Activated CD4-positive, alpha-beta memory T cell treated with anti-CD3 and anti-CD28 coated beads, Interleukin-2, amount 10 ng/mL, durations not matched to agents 7 days and 5 days (primary cell): ENCODE measurements at regions not wholly inside any gene's neighbourhood (a gene's known extent, or its start where the extent isn't known, plus 50 kb on each side); places are given as distances from the start of the nearest gene placed in this dataset.
"Not testable (repeated sequence)": the region's sequence is repeated elsewhere in the genome, so short reads cannot be mapped to it uniquely, and the experiment has no call there.

ENCODE experiments used
- CTCF ChIA-PET: fragments of 350-600 bp; sonication (Branson Sonifier 250); formaldehyde crosslinking; loops from one replicate; lab custom pipeline; 2021; ENCODE audit warnings: antibody characterized with exemption, inconsistent platforms; lab: Charles Lee
- POLR2A ChIA-PET: fragments of 350-600 bp; sonication (Branson Sonifier 250); formaldehyde crosslinking; loops from one replicate; lab custom pipeline; 2021; ENCODE audit warnings: antibody characterized with exemption; lab: Charles Lee
- DNase-seq: peaks from one replicate; pipeline ENCODE4 v3.0.0-alpha.2; 2020
- H3K27ac Mint-ChIP-seq: one replicate; pipeline ENCODE4 v1.8.0; 2021; ENCODE audit warnings: mild to moderate bottlenecking, mixed read lengths
- H3K27me3 Mint-ChIP-seq: one replicate; pipeline ENCODE4 v1.8.0; 2021; ENCODE audit warnings: mixed read lengths
- H3K36me3 Mint-ChIP-seq: one replicate; pipeline ENCODE4 v1.8.0; 2021; ENCODE audit warnings: low read depth, mixed read lengths
- H3K4me1 Mint-ChIP-seq: one replicate; pipeline ENCODE4 v1.8.0; 2021; ENCODE audit warnings: mixed read lengths
- H3K4me3 Mint-ChIP-seq: one replicate; pipeline ENCODE4 v1.8.0; 2021; ENCODE audit warnings: mild to moderate bottlenecking, mixed read lengths
- H3K9me3 Mint-ChIP-seq: one replicate; pipeline ENCODE4 v1.8.0; 2021; ENCODE audit warnings: mixed read lengths

GRCh38 chr4:23476515-23477090 lies 413.2 kb downstream of the PPARGC1A start:
- ChIA-PET POLR2A (no interaction called here), CTCF (no interaction called here)
- H3K27me3 Mint-ChIP-seq = no peaks in the 10 kb centered on the region
- H3K27ac Mint-ChIP-seq = no peak overlapping the region
- DNase-seq = no peak
- H3K36me3 Mint-ChIP-seq = no peaks in the 10 kb centered on the region
- H3K9me3 Mint-ChIP-seq = peaks cover 2% of the 10 kb centered on the region
- no peak overlapping the region for H3K4me3 Mint-ChIP-seq
- H3K4me1 Mint-ChIP-seq = no peaks in the 10 kb centered on the region

GRCh38 chr4:23463071-23463470 lies 426.8 kb downstream of the PPARGC1A start:
- no peaks in the 10 kb centered on the region for H3K36me3 Mint-ChIP-seq
- no peak overlapping the region for H3K27ac Mint-ChIP-seq
- H3K9me3 Mint-ChIP-seq = peaks cover 7% of the 10 kb centered on the region
- DNase-seq = no peak
- ChIA-PET POLR2A (no interaction called here), CTCF (no interaction called here)
- H3K4me3 Mint-ChIP-seq = no peak overlapping the region
- no peaks in the 10 kb centered on the region for H3K4me1 Mint-ChIP-seq
- H3K27me3 Mint-ChIP-seq = no peaks in the 10 kb centered on the region

GRCh38 chr4:23458054-23458453 lies 431.8 kb downstream of the PPARGC1A start:
- H3K9me3 Mint-ChIP-seq = no peaks in the 10 kb centered on the region
- DNase-seq = no peak
- no peak overlapping the region for H3K4me3 Mint-ChIP-seq
- no peaks in the 10 kb centered on the region for H3K36me3 Mint-ChIP-seq
- ChIA-PET CTCF (no interaction called here), POLR2A (no interaction called here)
- H3K27ac Mint-ChIP-seq = no peak overlapping the region
- no peaks in the 10 kb centered on the region for H3K27me3 Mint-ChIP-seq
- H3K4me1 Mint-ChIP-seq = no peaks in the 10 kb centered on the region

GRCh38 chr4:23456864-23457263 lies 433.0 kb downstream of the PPARGC1A start:
- no peak overlapping the region for H3K27ac Mint-ChIP-seq
- DNase-seq = no peak
- H3K36me3 Mint-ChIP-seq = no peaks in the 10 kb centered on the region
- ChIA-PET CTCF (no interaction called here), POLR2A (no interaction called here)
- no peaks in the 10 kb centered on the region for H3K27me3 Mint-ChIP-seq
- H3K9me3 Mint-ChIP-seq = no peaks in the 10 kb centered on the region
- no peaks in the 10 kb centered on the region for H3K4me1 Mint-ChIP-seq
- no peak overlapping the region for H3K4me3 Mint-ChIP-seq

- CTCF ChIA-PET = no interaction called here
- Mint-ChIP-seq H3K4me1 (no peaks in the 10 kb centered on the region), H3K27ac (no peak overlapping the region), H3K9me3 (no peaks in the 10 kb centered on the region), H3K27me3 (no peaks in the 10 kb centered on the region), H3K36me3 (no peaks in the 10 kb centered on the region), H3K4me3 (no peak overlapping the region)
- DNase-seq = no peak
- POLR2A ChIA-PET = no interaction called here
These were observed 434.2 kb downstream of the PPARGC1A start for GRCh38 chr4:23455456-23456158.

- POLR2A ChIA-PET = no interaction called here
- H3K9me3 Mint-ChIP-seq = peaks cover 3% of the 10 kb centered on the region
- DNase-seq = no peak
- CTCF ChIA-PET = no interaction called here
- H3K27me3 Mint-ChIP-seq = no peaks in the 10 kb centered on the region
- no peaks in the 10 kb centered on the region for H3K36me3 Mint-ChIP-seq
- H3K4me3 Mint-ChIP-seq = no peak overlapping the region
- no peak overlapping the region for H3K27ac Mint-ChIP-seq
- H3K4me1 Mint-ChIP-seq = no peaks in the 10 kb centered on the region
These were observed 448.2 kb downstream of the PPARGC1A start for GRCh38 chr4:23441530-23442069.

GRCh38 chr4:23438764-23439163 lies 451.1 kb downstream of the PPARGC1A start:
- ChIA-PET POLR2A (no interaction called here), CTCF (no interaction called here)
- Mint-ChIP-seq H3K27me3 (no peaks in the 10 kb centered on the region), H3K9me3 (peaks cover 3% of the 10 kb centered on the region), H3K4me3 (no peak overlapping the region), H3K27ac (no peak overlapping the region), H3K36me3 (no peaks in the 10 kb centered on the region), H3K4me1 (no peaks in the 10 kb centered on the region)
- no peak for DNase-seq

GRCh38 chr4:23429497-23429896 lies 460.4 kb downstream of the PPARGC1A start:
- Mint-ChIP-seq H3K36me3 (no peaks in the 10 kb centered on the region), H3K9me3 (no peaks in the 10 kb centered on the region), H3K4me1 (no peaks in the 10 kb centered on the region), H3K27ac (no peak overlapping the region), H3K4me3 (no peak overlapping the region), H3K27me3 (no peaks in the 10 kb centered on the region)
- CTCF ChIA-PET = no interaction called here
- POLR2A ChIA-PET = no interaction called here
- no peak for DNase-seq

- Mint-ChIP-seq H3K4me1 (no peaks in the 10 kb centered on the region), H3K27me3 (no peaks in the 10 kb centered on the region), H3K27ac (no peak overlapping the region), H3K36me3 (no peaks in the 10 kb centered on the region), H3K9me3 (no peaks in the 10 kb centered on the region), H3K4me3 (no peak overlapping the region)
- POLR2A ChIA-PET = no interaction called here
- CTCF ChIA-PET = no interaction called here
- no peak for DNase-seq
These were observed 464.3 kb downstream of the PPARGC1A start for GRCh38 chr4:23425570-23425969.

- Mint-ChIP-seq H3K4me1 (no peaks in the 10 kb centered on the region), H3K4me3 (no peak overlapping the region), H3K27me3 (no peaks in the 10 kb centered on the region), H3K36me3 (no peaks in the 10 kb centered on the region), H3K27ac (no peak overlapping the region), H3K9me3 (no peaks in the 10 kb centered on the region)
- ChIA-PET CTCF (no interaction called here), POLR2A (no interaction called here)
- no peak for DNase-seq
These were observed 466.3 kb downstream of the PPARGC1A start for GRCh38 chr4:23423540-23423939.

- Mint-ChIP-seq H3K9me3 (peaks cover 3% of the 10 kb centered on the region), H3K27me3 (no peaks in the 10 kb centered on the region), H3K36me3 (no peaks in the 10 kb centered on the region), H3K4me3 (no peak overlapping the region), H3K27ac (no peak overlapping the region), H3K4me1 (no peaks in the 10 kb centered on the region)
- ChIA-PET CTCF (no interaction called here), POLR2A (no interaction called here)
- DNase-seq = no peak
These were observed 467.0 kb downstream of the PPARGC1A start for GRCh38 chr4:23422878-23423277.

- CTCF ChIA-PET = no interaction called here
- Mint-ChIP-seq H3K9me3 (peaks cover 3% of the 10 kb centered on the region), H3K27me3 (no peaks in the 10 kb centered on the region)
These were observed 476.2 kb downstream of the PPARGC1A start for GRCh38 chr4:23413631-23414030.

GRCh38 chr4:23412701-23413100 lies 477.1 kb downstream of the PPARGC1A start:
- Mint-ChIP-seq H3K9me3 (no peaks in the 10 kb centered on the region), H3K27me3 (no peaks in the 10 kb centered on the region), H3K27ac (no peak overlapping the region), H3K4me1 (no peaks in the 10 kb centered on the region), H3K36me3 (no peaks in the 10 kb centered on the region), H3K4me3 (no peak overlapping the region)
- DNase-seq = no peak
- POLR2A ChIA-PET = no interaction called here
- CTCF ChIA-PET = no interaction called here

More at GRCh38 chr4:23413631-23414030, 476.2 kb downstream of the PPARGC1A start:
- POLR2A ChIA-PET = no interaction called here
- no peaks in the 10 kb centered on the region for H3K4me1 Mint-ChIP-seq
- no peak overlapping the region for H3K4me3 Mint-ChIP-seq
- H3K36me3 Mint-ChIP-seq = no peaks in the 10 kb centered on the region
- DNase-seq = no peak
- no peak overlapping the region for H3K27ac Mint-ChIP-seq

- CTCF ChIA-PET, H3K4me3 Mint-ChIP-seq, POLR2A ChIA-PET, H3K9me3 Mint-ChIP-seq, DNase-seq, H3K4me1 Mint-ChIP-seq, H3K36me3 Mint-ChIP-seq, H3K27me3 Mint-ChIP-seq, H3K27ac Mint-ChIP-seq: not testable (repeated sequence)
These were observed 480.9 kb downstream of the PPARGC1A start for GRCh38 chr4:23408913-23409312.
